SK-N-SH treated with all-trans-retinoic acid at 6 μM for 48 hours (cell line): ENCODE measurements at regions not wholly inside any gene's neighbourhood (a gene's known extent, or its start where the extent isn't known, plus 50 kb on each side); places are given as distances from the start of the nearest gene placed in this dataset.

Source experiments
- ARNTL ChIP-seq: fragments of 450-650 bp; formaldehyde crosslinking; IDR thresholded peaks from 2 replicates; pipeline ENCODE4 v1.5.0; 2020; ENCODE audit warnings: low read depth, mild to moderate bottlenecking, moderate library complexity, borderline replicate concordance
- CREB5 ChIP-seq: fragments of 250-450 bp; sonication (Bioruptor Pico); IDR thresholded peaks from 2 replicates; pipeline ENCODE4 v1.5.1; 2020; ENCODE audit warnings: low read depth, mild to moderate bottlenecking, moderate library complexity
- OSR1 ChIP-seq: fragments of 250-450 bp; sonication (Bioruptor Pico); IDR thresholded peaks from 2 replicates; pipeline ENCODE4 v1.8.0; 2022; ENCODE audit warnings: moderate library complexity, mild to moderate bottlenecking, inconsistent platforms
- PATZ1 ChIP-seq: fragments of 250-450 bp; sonication (Bioruptor Pico); IDR thresholded peaks from 2 replicates; pipeline ENCODE4 v1.8.0; 2020; ENCODE audit warnings: mild to moderate bottlenecking, moderate library complexity, borderline replicate concordance
- TSHZ2 ChIP-seq: fragments of 250-450 bp; sonication (Bioruptor Pico); IDR thresholded peaks from 2 replicates; pipeline ENCODE4 v1.5.0; 2020; ENCODE audit warnings: mild to moderate bottlenecking, moderate library complexity
- ZFP30 ChIP-seq: fragments of 450-650 bp; formaldehyde crosslinking; IDR thresholded peaks from 2 replicates; pipeline ENCODE4 v1.5.0; 2022; ENCODE audit warnings: mild to moderate bottlenecking, moderate library complexity
- ZNF565 ChIP-seq: fragments of 450-650 bp; formaldehyde crosslinking; conservative IDR thresholded peaks from 2 replicates; pipeline ENCODE4 v1.5.0; 2020; ENCODE audit warnings: low read depth, mild to moderate bottlenecking, moderate library complexity
- ZNF70 ChIP-seq: fragments of 450-650 bp; formaldehyde crosslinking; IDR thresholded peaks from 2 replicates; pipeline ENCODE4 v1.5.0; 2020; ENCODE audit warnings: mild to moderate bottlenecking, moderate library complexity
- ZNF8 ChIP-seq: fragments of 450-650 bp; formaldehyde crosslinking; IDR thresholded peaks from 2 replicates; pipeline ENCODE4 v1.5.0; 2020; ENCODE audit warnings: mild to moderate bottlenecking, moderate library complexity

GRCh38 chr6:112701201-112701600 lies 354.1 kb downstream of the RFPL4B start:
- TF ChIP-seq ZNF70 (CRISPR knock-in tag) (no peak), CREB5 (CRISPR knock-in tag) (no peak), TSHZ2 (CRISPR knock-in tag) (no peak), PATZ1 (no peak), ARNTL (CRISPR knock-in tag) (no peak), ZNF565 (CRISPR knock-in tag) (no peak), ZFP30 (no peak), OSR1 (no peak), ZNF8 (CRISPR knock-in tag) (no peak)
